GM23338 (cell line): ENCODE measurements at regions not wholly inside any gene's neighbourhood (a gene's known extent, or its start where the extent isn't known, plus 50 kb on each side); places are given as distances from the start of the nearest gene placed in this dataset.

Source experiments
- CREB1 ChIP-seq: fragments of 250-450 bp; sonication (Bioruptor Pico); IDR thresholded peaks from 2 replicates; pipeline ENCODE4 v1.5.0; 2020; ENCODE audit warnings: low read depth, mild to moderate bottlenecking, moderate library complexity
- EZH2phosphoT487 ChIP-seq: fragments of 200-600 bp; sonication (generic); IDR thresholded peaks from one replicate; pipeline ENCODE4 v1.8.1; 2018; ENCODE audit warnings: antibody characterized with exemption; ENCODE audit not compliant: unreplicated experiment
- POLR2AphosphoS5 ChIP-seq: IDR thresholded peaks from 2 replicates; pipeline ENCODE4 v1.6.1; 2016; ENCODE audit warnings: antibody characterized with exemption, low read depth

- no peak for TF ChIP-seq POLR2AphosphoS5
- TF ChIP-seq CREB1 (CRISPR knock-in tag), result no peak
- TF ChIP-seq EZH2phosphoT487, result no peak
Measured at GRCh38 chr5:109524555-109524954, 114.8 kb upstream of the PJA2 start.
